ENCODE measurements at regions not wholly inside any gene's neighbourhood (a gene's known extent, or its start where the extent isn't known, plus 50 kb on each side); places are given as distances from the start of the nearest gene placed in this dataset.
"Not testable (repeated sequence)": the region's sequence is repeated elsewhere in the genome, so short reads cannot be mapped to it uniquely, and the experiment has no call there.

DNA sequence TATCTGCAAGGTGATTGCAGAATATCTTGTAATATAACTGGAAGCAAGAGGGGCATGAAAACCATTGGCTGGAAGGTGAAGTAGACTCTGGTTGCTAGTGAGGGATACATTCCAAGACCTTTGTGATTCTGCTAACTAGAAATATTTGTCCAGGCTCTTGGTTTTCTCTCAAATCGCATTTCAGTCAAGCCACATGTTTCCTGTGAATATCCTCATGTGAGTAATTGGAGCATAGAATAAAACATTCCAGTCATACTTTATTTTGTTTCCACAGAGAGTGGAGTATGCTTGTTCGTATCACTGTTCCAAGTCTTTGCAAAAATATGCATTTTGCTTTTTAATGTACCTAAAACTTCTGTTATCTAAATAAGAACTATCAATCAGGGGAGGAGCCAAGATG lies 850.0 kb downstream of the EPHA3 start:
- Mint-ChIP-seq H3K27ac (no peak overlapping the region), H3K9me3 (ENCODE audit: low read depth) (peaks cover 3% of the 10 kb centered on the region), H3K27me3 (no peaks in the 10 kb centered on the region), H3K36me3 (ENCODE audit: insufficient read depth) (peaks cover 1% of the 10 kb centered on the region), H3K4me1 (ENCODE audit: low read depth) (peaks cover 8% of the 10 kb centered on the region), H3K4me3 (ENCODE audit: low read depth) (no peak overlapping the region)
- TF ChIP-seq, protein P1, sequence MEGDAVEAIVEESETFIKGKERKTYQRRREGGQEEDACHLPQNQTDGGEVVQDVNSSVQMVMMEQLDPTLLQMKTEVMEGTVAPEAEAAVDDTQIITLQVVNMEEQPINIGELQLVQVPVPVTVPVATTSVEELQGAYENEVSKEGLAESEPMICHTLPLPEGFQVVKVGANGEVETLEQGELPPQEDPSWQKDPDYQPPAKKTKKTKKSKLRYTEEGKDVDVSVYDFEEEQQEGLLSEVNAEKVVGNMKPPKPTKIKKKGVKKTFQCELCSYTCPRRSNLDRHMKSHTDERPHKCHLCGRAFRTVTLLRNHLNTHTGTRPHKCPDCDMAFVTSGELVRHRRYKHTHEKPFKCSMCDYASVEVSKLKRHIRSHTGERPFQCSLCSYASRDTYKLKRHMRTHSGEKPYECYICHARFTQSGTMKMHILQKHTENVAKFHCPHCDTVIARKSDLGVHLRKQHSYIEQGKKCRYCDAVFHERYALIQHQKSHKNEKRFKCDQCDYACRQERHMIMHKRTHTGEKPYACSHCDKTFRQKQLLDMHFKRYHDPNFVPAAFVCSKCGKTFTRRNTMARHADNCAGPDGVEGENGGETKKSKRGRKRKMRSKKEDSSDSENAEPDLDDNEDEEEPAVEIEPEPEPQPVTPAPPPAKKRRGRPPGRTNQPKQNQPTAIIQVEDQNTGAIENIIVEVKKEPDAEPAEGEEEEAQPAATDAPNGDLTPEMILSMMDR (IDR thresholded peaks at IDR 0.05; ENCODE audit: unreplicated experiment), result no peak
- DNase-seq (ENCODE audit: low spot score, unreplicated experiment), result no peak

DNA sequence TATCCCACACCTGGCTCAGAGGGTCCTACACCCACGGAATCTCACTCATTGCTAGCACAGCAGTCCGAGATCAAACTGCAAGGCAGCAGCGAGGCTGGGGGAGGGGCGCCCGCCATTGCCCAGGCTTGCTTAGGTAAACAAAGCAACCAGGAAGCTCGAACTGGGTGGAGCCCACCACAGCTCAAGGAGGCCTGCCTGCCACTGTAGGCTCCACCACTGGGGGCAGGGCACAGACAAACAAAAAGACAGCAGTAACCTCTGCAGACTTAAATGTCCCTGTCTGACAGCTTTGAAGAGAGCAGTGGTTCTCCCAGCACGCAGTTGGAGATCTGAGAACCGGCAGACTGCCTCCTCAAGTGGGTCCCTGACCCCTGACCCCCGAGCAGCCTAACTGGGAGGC lies 850.7 kb downstream of the EPHA3 start:
- not testable (repeated sequence) for H3K4me1 Mint-ChIP-seq (ENCODE audit: low read depth); H3K9me3 Mint-ChIP-seq (ENCODE audit: low read depth); DNase-seq (ENCODE audit: low spot score, unreplicated experiment); H3K4me3 Mint-ChIP-seq (ENCODE audit: low read depth); H3K36me3 Mint-ChIP-seq (ENCODE audit: insufficient read depth); H3K27ac Mint-ChIP-seq; H3K27me3 Mint-ChIP-seq

DNA sequence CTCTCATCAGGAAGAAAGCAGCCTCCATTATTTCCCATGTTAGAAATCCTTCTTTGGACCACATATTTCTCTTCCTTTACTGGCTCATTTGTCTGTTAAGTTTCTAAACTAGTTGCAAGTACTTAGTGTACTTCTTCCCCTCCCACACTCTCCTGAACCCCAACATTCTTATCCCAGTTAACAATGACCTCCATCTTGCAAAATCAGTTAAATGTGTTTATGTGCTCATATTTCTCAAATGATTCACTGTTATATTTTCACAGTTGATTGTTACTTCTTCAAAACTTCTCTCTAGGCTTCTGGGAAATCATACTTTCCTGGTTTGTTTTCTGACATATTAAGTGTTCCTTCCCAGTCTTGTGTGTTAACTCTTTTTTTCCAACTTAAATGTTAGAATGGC lies 856.9 kb downstream of the EPHA3 start:
- Mint-ChIP-seq H3K36me3 (ENCODE audit: insufficient read depth) (peaks cover 1% of the 10 kb centered on the region), H3K4me3 (ENCODE audit: low read depth) (no peak overlapping the region), H3K27me3 (no peaks in the 10 kb centered on the region), H3K9me3 (ENCODE audit: low read depth) (peaks cover 6% of the 10 kb centered on the region), H3K4me1 (ENCODE audit: low read depth) (no peaks in the 10 kb centered on the region), H3K27ac (no peak overlapping the region)
- TF ChIP-seq, protein P1 (IDR thresholded peaks at IDR 0.05; ENCODE audit: unreplicated experiment), result no peak
- DNase-seq (ENCODE audit: low spot score, unreplicated experiment), result no peak

DNA sequence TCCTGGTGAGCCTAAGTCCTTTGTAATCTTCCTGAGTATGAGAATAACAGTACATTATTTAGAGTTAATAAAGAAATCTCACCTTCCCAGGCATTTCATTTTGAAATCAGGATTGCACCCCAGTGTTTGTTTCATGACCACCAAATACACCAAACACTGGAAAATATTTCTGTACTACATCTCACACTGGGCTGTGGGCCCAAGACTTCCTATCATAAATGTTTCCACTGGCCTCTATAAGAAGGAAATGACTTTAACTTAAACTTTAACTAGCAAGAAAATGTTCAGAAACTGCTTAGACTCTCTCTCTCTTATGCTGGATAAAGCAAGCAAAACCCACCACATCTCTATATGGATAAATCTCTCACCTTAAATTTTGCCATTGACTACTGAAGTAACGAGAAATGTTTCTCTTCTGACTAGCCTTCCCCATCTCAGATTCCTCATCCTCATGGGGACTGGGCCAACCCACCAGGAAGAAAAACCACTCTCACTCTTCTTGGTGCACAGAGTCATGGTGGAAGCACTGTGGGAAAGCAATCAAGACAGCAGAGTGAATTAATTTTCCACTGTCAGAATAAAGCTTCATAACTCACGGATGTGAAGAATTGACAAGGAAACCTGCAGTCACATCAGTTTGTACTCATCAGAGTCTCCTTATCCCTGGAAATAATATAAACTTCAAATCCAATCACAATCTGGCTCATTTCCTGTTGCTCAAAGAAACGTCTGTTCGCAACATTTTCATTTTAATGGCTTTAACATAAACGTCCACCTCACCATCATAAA lies 859.6 kb downstream of the EPHA3 start:
- H3K36me3 Mint-ChIP-seq (ENCODE audit: insufficient read depth), result peaks cover 1% of the 10 kb centered on the region
- no peak overlapping the region for H3K27ac Mint-ChIP-seq
- peaks cover 6% of the 10 kb centered on the region for H3K9me3 Mint-ChIP-seq (ENCODE audit: low read depth)
- no peak for DNase-seq (ENCODE audit: low spot score, unreplicated experiment)
- H3K4me1 Mint-ChIP-seq (ENCODE audit: low read depth), result peaks cover 4% of the 10 kb centered on the region
- TF ChIP-seq, protein P1 (IDR thresholded peaks at IDR 0.05; ENCODE audit: unreplicated experiment), result no peak
- no peaks in the 10 kb centered on the region for H3K27me3 Mint-ChIP-seq
- H3K4me3 Mint-ChIP-seq (ENCODE audit: low read depth), result no peak overlapping the region

DNA sequence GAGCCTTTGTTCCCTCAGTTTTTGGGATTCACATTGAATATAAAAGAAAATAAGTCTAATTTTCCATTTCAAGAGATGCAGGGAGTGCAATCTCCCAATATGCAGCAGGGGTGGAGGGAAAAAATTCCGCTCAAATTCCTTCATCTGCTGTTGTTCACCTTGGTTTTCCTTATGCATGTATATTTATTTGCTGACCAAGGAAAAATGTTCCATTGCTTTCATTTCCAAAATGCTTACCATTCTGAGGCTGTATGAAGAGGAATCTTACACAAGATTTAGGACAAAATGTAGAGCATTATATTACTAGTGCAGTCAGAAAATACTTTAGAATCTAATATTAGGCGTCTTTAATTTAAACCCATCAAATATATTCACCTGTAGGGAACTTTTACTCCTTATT lies 863.9 kb downstream of the EPHA3 start:
- H3K9me3 Mint-ChIP-seq (ENCODE audit: low read depth), result peaks cover 4% of the 10 kb centered on the region
- H3K4me1 Mint-ChIP-seq (ENCODE audit: low read depth), result peaks cover 4% of the 10 kb centered on the region
- TF ChIP-seq, protein P1 (IDR thresholded peaks at IDR 0.05; ENCODE audit: unreplicated experiment), result no peak
- H3K27ac Mint-ChIP-seq, result no peak overlapping the region
- DNase-seq (ENCODE audit: low spot score, unreplicated experiment), result no peak
- no peak overlapping the region for H3K4me3 Mint-ChIP-seq (ENCODE audit: low read depth)
- H3K27me3 Mint-ChIP-seq, result no peaks in the 10 kb centered on the region
- no peaks in the 10 kb centered on the region for H3K36me3 Mint-ChIP-seq (ENCODE audit: insufficient read depth)

DNA sequence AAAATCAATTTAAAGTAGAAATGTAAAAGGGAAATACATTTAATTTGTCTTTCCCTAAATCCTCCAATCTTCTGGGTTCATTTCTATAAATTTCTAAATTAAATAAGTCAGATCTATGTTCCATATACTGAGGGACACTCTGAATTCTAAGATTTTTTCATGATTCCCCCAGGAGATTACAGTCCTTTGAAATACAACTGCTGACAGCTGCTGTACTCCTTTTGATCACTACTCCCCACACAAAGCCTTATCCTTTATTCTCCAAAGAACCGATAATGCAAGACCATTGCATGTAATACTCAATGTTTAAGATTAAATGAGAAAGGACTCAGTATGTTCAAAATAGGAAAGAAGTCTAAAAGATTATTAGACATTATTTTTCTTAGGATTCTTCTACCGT lies 865.7 kb downstream of the EPHA3 start:
- TF ChIP-seq, protein P1 (IDR thresholded peaks at IDR 0.05; ENCODE audit: unreplicated experiment), result no peak
- Mint-ChIP-seq H3K36me3 (ENCODE audit: insufficient read depth) (no peaks in the 10 kb centered on the region), H3K9me3 (ENCODE audit: low read depth) (peaks cover 1% of the 10 kb centered on the region), H3K4me1 (ENCODE audit: low read depth) (peaks cover 4% of the 10 kb centered on the region), H3K27me3 (no peaks in the 10 kb centered on the region), H3K4me3 (ENCODE audit: low read depth) (no peak overlapping the region), H3K27ac (no peak overlapping the region)
- DNase-seq (ENCODE audit: low spot score, unreplicated experiment), result no peak
